K562 (cell line): ENCODE measurements at regions not wholly inside any gene's neighbourhood (a gene's known extent, or its start where the extent isn't known, plus 50 kb on each side); places are given as distances from the start of the nearest gene placed in this dataset.

Experiments used
- ATAC-seq: fragments of 200-7000 bp; cut with Tn5 transposase; 3 replicates; pipeline ENCODE4 v1.9.1; 2020; ENCODE audit warnings: moderate library complexity
- BruUV-seq: library from RNA; stranded (reverse); fragments of 400-500 nt; replicated peaks from 2 replicates; lab custom pipeline; 2021; lab: Mats Ljungman, UMichigan
- CTCF ChIA-PET: fragments of 300-600 bp; formaldehyde crosslinking; extraction: SDS; loops from one replicate; lab custom pipeline; 2021; ENCODE audit warnings: low intra/inter-chr PET ratio; lab: Yijun Ruan, JAX
- POLR2A ChIA-PET: fragments of 300-600, 350-650 bp; sonication (Branson Sonifier 250); formaldehyde crosslinking; extraction: SDS; loops from one replicate; lab custom pipeline; 2021; ENCODE audit warnings: antibody characterized with exemption, inconsistent platforms; lab: Yijun Ruan, JAX
- DNase-seq, 4 experiments: peaks; one replicate each; pipeline versions ENCODE4 v3.0.0 to v3.0.0-alpha.2; 2011 to 2018; ENCODE audit warnings: low spot score in 3 of 4, mixed read lengths in 3 of 4; ENCODE audit errors: extremely low read depth in 1 of 4
- FAIRE-seq: peaks from 2 replicates; lab custom pipeline; 2011; peaks lifted over from hg19 to GRCh38; lab: Jason Lieb, UNC
- H2AFZ ChIP-seq: 2 replicates; pipeline ENCODE4 v1.6.0; 2011; ENCODE audit warnings: low read depth, low read length, control low read depth, inconsistent platforms
- H3K27ac ChIP-seq: fragments of 200-600 bp; 3 replicates; pipeline ENCODE4 v1.8.0; 2011; ENCODE audit warnings: low read depth, mild to moderate bottlenecking, control low read depth, inconsistent platforms, low read length, moderate library complexity, mixed read lengths; ENCODE audit errors: extremely low read depth
- H3K27me3 ChIP-seq, 2 experiments: fragments of 300-600 bp in 1 of 2; 2 replicates in 1 of 2; 3 replicates in 1 of 2; pipeline versions ENCODE4 v1.6.0 to v1.8.0; 2011; ENCODE audit warnings: inconsistent platforms in 2 of 2, low read length in 2 of 2, mild to moderate bottlenecking in 1 of 2, mixed read lengths in 1 of 2, moderate library complexity in 1 of 2; ENCODE audit not compliant: control insufficient read depth in 2 of 2, insufficient read depth in 2 of 2
- H3K36me3 ChIP-seq: fragments of 300-600 bp; 3 replicates; pipeline ENCODE4 v1.8.0; 2011; ENCODE audit warnings: mild to moderate bottlenecking, low read length, inconsistent platforms; ENCODE audit not compliant: control insufficient read depth, insufficient read depth
- H3K4me1 ChIP-seq, 2 experiments: fragments of 200-600 bp in 1 of 2; replicated peaks in 1 of 2; 2 replicates in 1 of 2; 3 replicates in 1 of 2; pipeline versions ENCODE4 v1.5.1 to v1.8.0; 2011; ENCODE audit warnings: inconsistent platforms in 2 of 2, low read length in 2 of 2, mild to moderate bottlenecking in 1 of 2, mixed read lengths in 1 of 2, moderate library complexity in 1 of 2; ENCODE audit not compliant: control insufficient read depth in 2 of 2, insufficient read depth in 2 of 2
- H3K4me2 ChIP-seq: 2 replicates; pipeline ENCODE4 v1.6.1; 2011; ENCODE audit warnings: low read length, control low read depth, inconsistent platforms, mixed read lengths; ENCODE audit not compliant: insufficient read depth
- H3K4me3 ChIP-seq: fragments of 200-600 bp; sonication (generic), shearing (Covaris generic); 2 replicates; pipeline ENCODE4 v1.5.1; 2016; ENCODE audit warnings: control low read depth, inconsistent platforms
- H3K79me2 ChIP-seq: fragments of 200-600 bp; 3 replicates; pipeline ENCODE4 v1.8.0; 2011; ENCODE audit warnings: low read length, inconsistent platforms; ENCODE audit not compliant: control insufficient read depth, insufficient read depth
- H3K9ac ChIP-seq, 2 experiments: 2 replicates each; pipeline versions ENCODE4 v1.6.0 to v1.6.1; 2011; ENCODE audit warnings: low read depth in 2 of 2, low read length in 2 of 2, control low read depth in 1 of 2, inconsistent platforms in 1 of 2, mild to moderate bottlenecking in 1 of 2, mixed read lengths in 1 of 2; ENCODE audit not compliant: insufficient read depth in 1 of 2
- H3K9me1 ChIP-seq: one replicate; pipeline ENCODE4 v1.6.0; 2011; ENCODE audit warnings: inconsistent platforms, mild to moderate bottlenecking, low read length, moderate library complexity; ENCODE audit not compliant: control insufficient read depth, insufficient read depth
- H3K9me3 ChIP-seq: replicated peaks from 2 replicates; pipeline ENCODE4 v1.5.1; 2011; ENCODE audit warnings: low read depth, low read length, inconsistent platforms; ENCODE audit not compliant: control insufficient read depth, insufficient read depth
- H4K20me1 ChIP-seq: replicated peaks from 2 replicates; pipeline ENCODE4 v1.6.1; 2011; ENCODE audit warnings: low read length, inconsistent platforms, mixed read lengths; ENCODE audit not compliant: control insufficient read depth, insufficient read depth
- ARHGAP35 ChIP-seq: fragments of 450-650 bp; IDR thresholded peaks from 2 replicates; pipeline ENCODE4 v1.6.1; 2018; ENCODE audit not compliant: partially characterized antibody
- CBX2 ChIP-seq: fragments of 200-600 bp; sonication (generic); IDR thresholded peaks from one replicate; pipeline ENCODE4 v1.6.1; 2012; ENCODE audit warnings: mild to moderate bottlenecking, low read length, inconsistent platforms; ENCODE audit not compliant: insufficient read depth, poor library complexity, severe bottlenecking
- DNMT1 ChIP-seq: fragments of 450-650 bp; IDR thresholded peaks from 2 replicates; pipeline ENCODE4 v1.6.1; 2016; ENCODE audit warnings: antibody characterized with exemption, mild to moderate bottlenecking
- LCOR ChIP-seq: sonication (generic); formaldehyde crosslinking; IDR thresholded peaks from 2 replicates; pipeline ENCODE4 v1.8.0; 2022; ENCODE audit warnings: mild to moderate bottlenecking, missing genetic modification reagents
- PBX2 ChIP-seq, 2 experiments: IDR thresholded peaks in 1 of 2; conservative IDR thresholded peaks in 1 of 2; 2 replicates each; pipeline ENCODE4 v1.6.1; 2016; ENCODE audit warnings: low read depth in 2 of 2, mild to moderate bottlenecking in 1 of 2, missing compliant biosample characterization in 1 of 2, missing genetic modification characterization in 1 of 2, moderate library complexity in 1 of 2
- PRPF4 ChIP-seq: fragments of 200-400 bp; formaldehyde crosslinking; IDR thresholded peaks from one replicate; pipeline ENCODE4 v1.6.1; 2017; ENCODE audit warnings: low read length, low read depth, mild to moderate bottlenecking; ENCODE audit not compliant: insufficient read depth, poor library complexity, severe bottlenecking
- PURB ChIP-seq: sonication (generic); formaldehyde crosslinking; IDR thresholded peaks from 2 replicates; pipeline ENCODE4 v1.9.0; 2021; ENCODE audit warnings: low read depth, mild to moderate bottlenecking, missing genetic modification reagents
- U2AF1 ChIP-seq: fragments of 200-400 bp; formaldehyde crosslinking; optimal IDR thresholded peaks from 2 replicates; pipeline ENCODE3; 2017; ENCODE audit warnings: mild to moderate bottlenecking, low read depth, low read length, moderate library complexity
- ZFP30 ChIP-seq: fragments of 250-450 bp; sonication (Bioruptor Pico); IDR thresholded peaks from 2 replicates; pipeline ENCODE4 v1.8.0; 2022; ENCODE audit warnings: moderate library complexity, mild to moderate bottlenecking, inconsistent platforms, borderline replicate concordance
- ZNF146 ChIP-seq: IDR thresholded peaks from one replicate; pipeline ENCODE4 v1.6.1; 2018; ENCODE audit warnings: missing compliant biosample characterization; ENCODE audit not compliant: unreplicated experiment
- ZNF174 ChIP-seq: fragments of 250-450 bp; sonication (Bioruptor Pico); IDR thresholded peaks from 2 replicates; pipeline ENCODE4 v1.4.0; 2020; ENCODE audit warnings: mild to moderate bottlenecking
- ZZZ3 ChIP-seq: fragments of 450-650 bp; IDR thresholded peaks from 2 replicates; pipeline ENCODE4 v1.6.1; 2016; ENCODE audit warnings: antibody characterized with exemption, mild to moderate bottlenecking, moderate library complexity
- WGBS: fragments of 100-300 bp; shearing (Covaris generic); methylation state at CpG from one replicate; pipeline ENCODE4 v1.1.6; 2016; ENCODE audit warnings: low coverage, mixed read lengths; ENCODE audit not compliant: insufficient coverage; ENCODE audit errors: missing lambda C conversion rate; 5-methylcytosine and 5-hydroxymethylcytosine counted together
- in situ Hi-C: fragments of 300-500 bp; cut with MboI; formaldehyde crosslinking; loops from 4 replicates; pipeline ENCODE4 v1.15.0; 2018; ENCODE audit warnings: inconsistent platforms, mixed read lengths
- intact Hi-C: fragments of 100-400 bp; cut with micrococcal nuclease; formaldehyde crosslinking; loops from 2 replicates; pipeline ENCODE4 v1.14.2; 2022

GRCh38 chr10:90986136-90986760 is 65.4 kb upstream of the ANKRD1 start (continued):
- TF ChIP-seq PBX2 (CRISPR knock-in tag; IDR thresholded peaks at IDR 0.05; ENCODE audit: low read depth) = no peak
- no peak for TF ChIP-seq PBX2 (tag; conservative IDR thresholded peaks at IDR 0.05; ENCODE audit: low read depth)
- TF ChIP-seq PURB = no peak
- TF ChIP-seq PRPF4 = no peak
- no peak for TF ChIP-seq U2AF1
- TF ChIP-seq ZFP30 (CRISPR knock-in tag) = no peak
- TF ChIP-seq LCOR = no peak
- no peak for TF ChIP-seq ZNF174

GRCh38 chr10:90986870-90987269 is 66.0 kb upstream of the ANKRD1 start:
- Histone ChIP-seq H4K20me1 (no peaks in the 10 kb centered on the region), H3K36me3 (no peaks in the 10 kb centered on the region), H3K4me2 (no peak overlapping the region), H3K27ac (no peak overlapping the region), H3K4me1 (no peaks in the 10 kb centered on the region), H3K79me2 (no peaks in the 10 kb centered on the region), H3K9me3 (no peaks in the 10 kb centered on the region), H3K9ac (no peak overlapping the region), H3K9me1 (no peaks in the 10 kb centered on the region), H2AFZ (no peak overlapping the region), H3K4me3 (no peak overlapping the region), H3K27me3 (peaks cover 0 to 5% of the 10 kb centered on the region in 2 experiments; a peak in 2 of 5 replicates)
- CTCF ChIA-PET = no interaction called here
- BruUV-seq = no TSS peak
- TF ChIP-seq ZZZ3 (no peak), ZNF146 (no peak), CBX2 (no peak), DNMT1 (no peak), ARHGAP35 (no peak)
- POLR2A ChIA-PET = no interaction called here
- ATAC-seq = no peak
- 0% methylated on average over 2 of the region's 2 CpGs for WGBS
- in situ Hi-C loops = no loop called here
- intact Hi-C loops = no loop called here
- DNase-seq = no peak
- no peak for FAIRE-seq
